HPDE6-E6E7 (cell line): ENCODE measurements at regions not wholly inside any gene's neighbourhood (a gene's known extent, or its start where the extent isn't known, plus 50 kb on each side); places are given as distances from the start of the nearest gene placed in this dataset.
"Not testable (repeated sequence)": the region's sequence is repeated elsewhere in the genome, so short reads cannot be mapped to it uniquely, and the experiment has no call there.

Experiments used
- DNase-seq: peaks from one replicate; pipeline ENCODE4 v3.0.0; 2011; ENCODE audit warnings: missing footprints; ENCODE audit errors: extremely low spot score

- DNase-seq = no peak
Measured at GRCh38 chr10:6877722-6878392, 297.8 kb upstream of the PRKCQ start.

GRCh38 chr10:6877336-6877721 lies 297.3 kb upstream of the PRKCQ start:
- DNase-seq = no peak

- no peak for DNase-seq
Measured at GRCh38 chr10:6875269-6875865, 295.3 kb upstream of the PRKCQ start.

DNA sequence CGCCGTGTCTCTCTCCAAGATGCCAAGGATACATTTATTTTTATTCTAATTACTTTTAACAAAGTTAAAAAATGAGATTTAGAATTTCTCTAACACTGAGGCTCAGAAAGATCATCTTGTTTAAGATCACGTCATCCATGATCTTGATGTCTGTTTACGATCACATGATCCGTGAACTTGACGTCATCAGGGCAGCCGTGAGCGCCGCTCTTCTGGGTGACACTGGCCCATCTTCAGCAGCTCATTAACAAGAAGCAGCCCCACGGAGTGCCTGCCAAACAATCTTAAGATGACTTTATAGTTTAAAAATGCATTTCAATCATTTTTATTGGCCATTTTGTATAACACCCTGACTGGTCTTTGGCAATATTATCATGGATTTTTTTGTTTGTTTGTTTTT lies 291.1 kb upstream of the PRKCQ start:
- no peak for DNase-seq

GRCh38 chr10:6868036-6868725 lies 288.1 kb upstream of the PRKCQ start:
- no peak for DNase-seq

GRCh38 chr10:6866757-6867156 lies 286.7 kb upstream of the PRKCQ start:
- DNase-seq = no peak

- no peak for DNase-seq
Measured at GRCh38 chr10:6864142-6864541, 284.1 kb upstream of the PRKCQ start.

DNA sequence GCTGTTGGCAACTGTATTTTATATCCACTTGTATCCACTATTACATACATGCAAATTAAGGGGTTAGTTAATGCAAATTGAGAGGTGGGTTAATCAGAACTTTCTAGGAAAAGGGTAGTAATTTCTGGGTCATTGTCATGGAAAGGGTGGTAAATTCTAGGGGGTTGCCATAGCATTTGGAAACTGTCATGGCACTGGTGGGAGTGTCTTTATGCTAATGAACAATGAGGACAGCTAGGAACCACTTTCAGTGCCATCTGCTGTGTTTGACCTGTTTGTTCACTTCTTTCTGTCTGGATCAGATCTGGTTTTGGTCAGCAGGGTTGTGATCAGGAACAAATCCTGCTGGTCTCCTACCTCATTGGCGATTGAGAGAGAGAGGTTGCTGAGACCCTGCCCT lies 283.3 kb upstream of the PRKCQ start:
- no peak for DNase-seq

DNA sequence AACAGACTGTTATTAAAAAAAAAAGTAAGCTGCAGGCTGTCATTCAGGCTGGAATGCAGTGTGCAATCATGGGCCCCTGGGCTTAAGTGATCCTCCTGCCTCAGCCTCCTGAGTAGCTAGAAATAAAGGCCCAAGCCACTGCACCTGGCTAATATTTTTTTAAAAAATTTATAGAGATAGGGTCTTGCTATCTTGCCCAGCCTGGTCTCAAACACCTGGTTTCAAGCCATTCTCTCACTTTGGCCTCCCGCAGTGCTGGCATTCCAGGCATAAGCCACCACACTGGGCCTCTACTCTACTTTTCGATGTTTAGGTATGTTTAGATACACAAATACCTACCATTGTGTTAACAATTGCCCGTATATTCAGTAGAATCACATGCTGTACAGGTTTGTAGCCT lies 270.4 kb upstream of the PRKCQ start:
- no peak for DNase-seq

- DNase-seq = no peak
Measured at GRCh38 chr10:6847561-6847960, 267.5 kb upstream of the PRKCQ start.

DNA sequence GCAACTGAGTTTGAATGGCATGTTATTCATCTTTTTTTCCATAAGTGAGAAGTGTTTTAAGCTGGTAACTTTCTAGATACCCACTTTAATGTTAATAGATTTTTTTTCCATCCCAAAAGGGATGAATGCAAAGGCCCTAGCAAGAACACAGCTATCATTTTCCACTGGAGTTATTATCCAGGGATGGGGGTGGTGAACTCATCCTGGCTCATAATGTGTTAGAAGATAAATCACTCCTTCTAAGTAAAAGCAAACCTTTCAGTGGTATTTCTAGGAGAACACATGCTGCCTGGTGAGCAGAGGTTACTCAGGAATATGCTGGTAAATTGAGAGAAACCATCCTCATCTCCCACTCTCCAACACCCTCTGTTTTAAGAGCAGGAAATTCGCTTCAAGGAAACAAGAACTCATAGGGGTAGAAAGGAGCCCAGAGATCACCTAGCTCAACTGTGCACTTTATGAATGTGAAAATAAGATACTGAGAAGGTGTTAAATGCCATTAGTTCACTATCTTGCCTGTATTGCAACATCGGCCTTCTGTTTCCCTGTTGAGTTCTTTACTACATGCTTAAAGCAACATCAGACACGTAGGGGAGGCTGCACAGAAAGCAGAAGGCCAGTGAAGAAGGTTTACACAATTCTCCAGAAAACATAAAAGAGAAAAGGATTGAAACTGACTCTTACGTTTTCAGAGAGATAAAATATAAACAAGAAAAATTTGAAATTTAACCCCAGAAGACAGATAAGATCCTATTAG lies 264.0 kb upstream of the PRKCQ start:
- no peak for DNase-seq

- DNase-seq = no peak
Measured at GRCh38 chr10:6843481-6843881, 263.4 kb upstream of the PRKCQ start.

GRCh38 chr10:6842722-6843121 lies 262.6 kb upstream of the PRKCQ start:
- DNase-seq = no peak

GRCh38 chr10:6841761-6842160 lies 261.7 kb upstream of the PRKCQ start:
- DNase-seq = no peak

GRCh38 chr10:6840766-6841165 lies 260.7 kb upstream of the PRKCQ start:
- DNase-seq = no peak

GRCh38 chr10:6840201-6840691 lies 260.2 kb upstream of the PRKCQ start:
- DNase-seq = no peak

GRCh38 chr10:6838118-6838517 lies 258.0 kb upstream of the PRKCQ start:
- DNase-seq = no peak

DNA sequence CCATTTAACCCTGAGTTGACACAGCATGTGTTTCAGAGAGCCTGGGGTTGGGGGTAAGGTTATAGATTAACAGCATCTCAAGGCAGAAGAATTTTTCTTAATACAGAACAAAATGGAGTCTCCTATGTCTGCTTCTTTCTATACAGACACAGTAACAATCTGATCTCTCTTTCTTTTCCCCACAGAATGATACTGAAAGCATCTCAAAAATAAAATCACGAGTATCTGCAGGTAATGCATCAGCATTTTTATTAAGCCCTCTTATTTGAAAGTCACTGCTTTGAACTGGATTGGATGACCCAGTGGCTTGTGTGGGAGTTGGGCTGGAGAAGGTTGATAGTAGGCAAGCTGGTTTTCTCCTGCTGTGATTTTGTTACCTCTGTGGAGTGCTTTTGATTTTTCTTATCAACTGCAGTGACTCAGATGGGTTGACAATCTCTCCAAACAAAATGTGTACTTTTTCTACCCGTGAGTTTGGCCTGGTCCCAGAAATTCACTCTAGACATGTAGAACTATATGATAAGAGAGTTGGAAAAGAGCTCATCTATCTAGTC lies 253.5 kb upstream of the PRKCQ start:
- DNase-seq = no peak

- DNase-seq = not testable (repeated sequence)
Measured at GRCh38 chr10:6830981-6831380, 250.9 kb upstream of the PRKCQ start.

GRCh38 chr10:6824793-6825192 lies 244.7 kb upstream of the PRKCQ start:
- DNase-seq = not testable (repeated sequence)

DNA sequence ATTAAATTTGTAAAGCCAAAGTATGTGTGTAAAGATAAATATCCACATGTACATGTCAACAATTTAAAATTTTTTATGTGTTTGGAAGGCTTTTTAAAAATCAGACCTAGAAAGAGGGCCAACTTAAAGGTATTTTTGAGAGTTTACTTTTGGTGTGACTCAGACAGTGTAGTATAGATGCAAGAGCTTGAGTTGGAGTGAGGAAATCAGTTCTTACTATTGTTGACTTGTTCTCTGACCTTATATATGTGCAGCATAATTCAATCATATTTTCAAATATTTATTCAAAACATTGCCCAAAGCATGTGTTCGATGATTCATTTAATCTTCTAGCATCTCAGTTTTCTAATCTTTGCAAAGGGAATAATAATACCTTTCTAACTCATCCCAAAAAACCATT lies 243.7 kb upstream of the PRKCQ start:
- no peak for DNase-seq

GRCh38 chr10:6819301-6819700 lies 239.2 kb upstream of the PRKCQ start:
- DNase-seq = no peak
